ENCODE measurements at regions not wholly inside any gene's neighbourhood (a gene's known extent, or its start where the extent isn't known, plus 50 kb on each side); places are given as distances from the start of the nearest gene placed in this dataset.
"Not testable (repeated sequence)": the region's sequence is repeated elsewhere in the genome, so short reads cannot be mapped to it uniquely, and the experiment has no call there.

DNA sequence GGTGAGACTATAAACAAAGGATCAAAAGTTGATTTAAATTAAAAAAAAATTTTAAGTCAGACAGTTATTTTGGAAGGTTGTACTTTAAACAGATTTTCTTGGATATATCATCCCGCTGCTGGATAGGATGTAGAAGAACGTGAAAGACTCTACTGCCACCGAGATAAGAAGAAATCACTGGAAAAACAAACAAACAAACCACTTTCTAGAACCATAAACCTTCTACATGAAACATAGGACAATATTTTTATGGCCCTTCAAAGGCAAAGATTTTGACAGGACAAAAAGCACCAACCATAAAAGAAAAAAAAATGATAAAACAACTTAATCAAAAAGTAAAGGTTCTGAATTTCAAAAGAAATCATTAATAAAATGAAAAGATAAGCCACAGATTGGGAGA lies 268.2 kb upstream of the DAAM1 start:
- DNase-seq (ENCODE audit: low spot score): no peak
- TF ChIP-seq, protein P1, sequence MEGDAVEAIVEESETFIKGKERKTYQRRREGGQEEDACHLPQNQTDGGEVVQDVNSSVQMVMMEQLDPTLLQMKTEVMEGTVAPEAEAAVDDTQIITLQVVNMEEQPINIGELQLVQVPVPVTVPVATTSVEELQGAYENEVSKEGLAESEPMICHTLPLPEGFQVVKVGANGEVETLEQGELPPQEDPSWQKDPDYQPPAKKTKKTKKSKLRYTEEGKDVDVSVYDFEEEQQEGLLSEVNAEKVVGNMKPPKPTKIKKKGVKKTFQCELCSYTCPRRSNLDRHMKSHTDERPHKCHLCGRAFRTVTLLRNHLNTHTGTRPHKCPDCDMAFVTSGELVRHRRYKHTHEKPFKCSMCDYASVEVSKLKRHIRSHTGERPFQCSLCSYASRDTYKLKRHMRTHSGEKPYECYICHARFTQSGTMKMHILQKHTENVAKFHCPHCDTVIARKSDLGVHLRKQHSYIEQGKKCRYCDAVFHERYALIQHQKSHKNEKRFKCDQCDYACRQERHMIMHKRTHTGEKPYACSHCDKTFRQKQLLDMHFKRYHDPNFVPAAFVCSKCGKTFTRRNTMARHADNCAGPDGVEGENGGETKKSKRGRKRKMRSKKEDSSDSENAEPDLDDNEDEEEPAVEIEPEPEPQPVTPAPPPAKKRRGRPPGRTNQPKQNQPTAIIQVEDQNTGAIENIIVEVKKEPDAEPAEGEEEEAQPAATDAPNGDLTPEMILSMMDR (IDR thresholded peaks at IDR 0.05; ENCODE audit: extremely low read depth, insufficient read depth, missing control alignments): no peak
- in situ Hi-C loops (cut with MboI; ENCODE audit: low pct_unique_long_range_greater_than_20kb, low sequenced_read_pairs, unreplicated experiment): no loop called here

DNA sequence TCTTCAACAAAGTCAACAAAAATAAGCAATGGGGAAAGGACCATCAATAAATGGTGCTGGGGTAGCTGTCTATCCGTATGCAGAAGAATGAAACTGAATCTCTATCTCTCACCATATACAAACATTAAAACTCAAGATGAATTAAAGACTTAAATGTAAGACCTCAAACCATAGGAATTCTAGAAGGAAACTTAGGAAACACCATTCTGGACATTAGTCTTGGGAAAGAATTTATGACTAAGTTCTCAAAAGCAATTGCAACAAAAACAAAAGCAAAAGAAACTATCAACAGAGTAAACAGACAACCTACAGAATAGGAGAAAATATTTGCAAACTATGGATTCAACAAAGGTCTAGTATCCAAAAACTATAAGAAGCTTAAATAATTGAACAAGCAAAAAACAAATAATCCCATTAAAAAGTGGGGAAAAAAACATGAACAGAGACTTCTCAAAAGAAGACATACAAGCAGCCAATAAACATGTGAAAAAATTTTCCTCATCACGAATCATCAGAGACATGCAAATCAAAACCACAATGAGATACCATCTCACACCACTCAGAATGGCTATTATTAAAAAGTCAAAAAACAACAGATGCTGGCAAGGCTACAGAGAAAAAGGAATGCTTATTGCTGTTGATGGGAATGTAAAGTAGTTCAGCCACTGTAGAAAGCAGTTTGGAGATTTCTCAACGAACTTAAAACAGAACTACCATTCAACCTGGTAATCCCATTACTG lies 266.1 kb upstream of the DAAM1 start:
- in situ Hi-C loops (cut with MboI; ENCODE audit: low pct_unique_long_range_greater_than_20kb, low sequenced_read_pairs, unreplicated experiment); DNase-seq (ENCODE audit: low spot score): not testable (repeated sequence)

DNA sequence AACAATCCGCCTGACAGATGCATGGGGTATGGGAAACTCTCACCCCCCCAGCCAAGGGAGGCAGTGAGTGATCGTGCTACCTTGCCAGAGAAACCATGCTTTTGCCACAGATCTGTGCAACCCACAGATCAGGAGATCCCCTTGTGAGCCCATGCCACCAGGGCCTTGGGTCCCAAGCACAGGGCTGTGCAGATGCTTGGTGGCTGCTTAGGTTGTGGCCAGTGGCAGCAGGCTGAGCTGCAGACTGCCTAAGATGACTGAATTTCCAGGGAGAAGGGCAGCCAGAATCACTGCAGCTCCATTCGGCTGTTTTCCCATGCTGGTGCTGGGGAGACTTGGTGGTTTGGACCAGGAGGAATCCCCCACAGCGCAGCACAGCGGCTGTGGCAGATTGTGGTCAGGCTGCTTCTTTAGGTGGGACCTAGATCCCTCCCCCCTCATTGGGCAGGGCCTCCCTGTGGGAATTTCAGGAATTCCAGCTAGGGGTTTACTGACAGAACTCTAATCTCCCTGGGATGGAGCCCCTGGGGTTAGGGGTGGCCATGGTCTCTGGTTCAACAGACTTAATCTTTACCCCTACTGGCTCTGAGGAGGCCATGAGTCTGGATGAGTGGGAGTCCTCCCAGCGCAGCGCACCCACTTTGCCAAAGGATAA lies 264.6 kb upstream of the DAAM1 start:
- TF ChIP-seq, protein P1 (IDR thresholded peaks at IDR 0.05; ENCODE audit: extremely low read depth, insufficient read depth, missing control alignments): no peak
- in situ Hi-C loops (cut with MboI; ENCODE audit: low pct_unique_long_range_greater_than_20kb, low sequenced_read_pairs, unreplicated experiment): no loop called here
- no peak for DNase-seq (ENCODE audit: low spot score)

DNA sequence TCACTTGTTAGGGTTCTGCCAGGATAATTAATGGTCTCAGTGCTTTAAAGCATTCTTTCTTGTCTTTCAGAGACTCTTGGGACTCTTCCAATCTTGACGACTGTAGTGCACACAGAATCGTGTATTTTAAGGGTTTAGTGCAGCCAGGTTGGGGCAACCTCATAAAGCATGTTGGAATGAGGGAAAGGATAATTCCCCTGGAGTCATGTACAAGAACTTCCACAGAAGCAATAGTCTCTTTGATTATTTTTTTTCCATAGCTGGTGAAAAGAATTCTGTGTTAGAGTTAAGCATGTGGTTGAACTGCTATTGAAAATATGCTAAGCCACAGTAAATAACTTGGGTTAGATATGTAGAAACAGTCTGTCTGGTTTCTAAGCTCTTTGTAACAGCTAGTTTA lies 246.8 kb upstream of the DAAM1 start:
- DNase-seq (ENCODE audit: low spot score): no peak
- TF ChIP-seq, protein P1 (IDR thresholded peaks at IDR 0.05; ENCODE audit: extremely low read depth, insufficient read depth, missing control alignments): no peak

DNA sequence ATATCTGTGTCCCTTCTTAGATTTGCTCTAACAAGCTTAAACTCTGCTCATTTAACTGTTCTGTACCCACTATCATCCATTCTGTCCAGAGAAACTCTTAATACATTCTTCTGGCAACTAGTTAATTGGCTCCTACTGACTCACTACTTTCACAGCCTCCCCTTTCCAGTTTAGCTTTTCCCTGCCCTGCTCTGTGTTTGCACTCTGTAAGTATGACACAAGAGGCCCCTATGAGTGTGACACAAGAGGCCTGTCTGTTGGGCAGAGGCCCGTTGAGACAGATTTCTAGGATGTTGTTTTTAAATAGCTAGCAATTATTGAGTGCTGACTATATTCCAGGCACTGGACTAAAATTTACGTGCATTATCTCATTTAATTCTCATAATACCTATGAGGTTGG lies 246.0 kb upstream of the DAAM1 start:
- no peak for DNase-seq (ENCODE audit: low spot score)
- TF ChIP-seq, protein P1 (IDR thresholded peaks at IDR 0.05; ENCODE audit: extremely low read depth, insufficient read depth, missing control alignments): no peak
- in situ Hi-C loops (cut with MboI; ENCODE audit: low pct_unique_long_range_greater_than_20kb, low sequenced_read_pairs, unreplicated experiment): no loop called here

More for the DNA sequence above, 246.8 kb upstream of the DAAM1 start:
- in situ Hi-C loops (cut with MboI; ENCODE audit: low pct_unique_long_range_greater_than_20kb, low sequenced_read_pairs, unreplicated experiment): no loop called here

DNA sequence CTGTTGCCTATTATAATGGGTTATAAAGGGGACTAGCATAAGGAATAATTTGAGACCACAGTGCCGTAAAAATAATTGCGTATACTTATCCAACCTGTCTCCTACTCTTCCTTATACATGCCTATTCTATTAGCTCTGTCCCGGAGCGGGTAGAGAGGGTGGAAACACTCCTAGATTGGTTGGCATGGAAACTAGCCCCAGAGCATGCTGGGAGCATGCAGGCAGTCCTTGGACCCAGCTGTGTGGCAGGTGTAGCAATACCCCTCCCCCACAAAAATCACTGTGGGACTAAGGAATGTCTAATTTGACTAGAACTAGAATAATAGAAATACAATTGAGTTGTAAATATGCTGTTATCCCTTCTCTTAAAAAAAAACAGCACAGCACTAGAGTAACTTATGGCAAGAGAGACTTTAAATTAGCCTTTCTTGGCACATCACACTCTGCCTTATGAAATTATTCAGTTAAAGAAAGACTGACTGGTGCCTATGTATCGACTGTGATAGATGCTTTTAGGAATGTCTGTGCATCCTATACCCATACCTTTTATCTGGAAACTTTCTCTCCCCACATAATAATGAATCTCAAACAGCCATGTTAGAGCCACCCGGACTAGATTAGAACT lies 244.0 kb upstream of the DAAM1 start:
- DNase-seq (ENCODE audit: low spot score): no peak

More for the DNA sequence above, 244.0 kb upstream of the DAAM1 start:
- in situ Hi-C loops (cut with MboI; ENCODE audit: low pct_unique_long_range_greater_than_20kb, low sequenced_read_pairs, unreplicated experiment): no loop called here
- TF ChIP-seq, protein P1 (IDR thresholded peaks at IDR 0.05; ENCODE audit: extremely low read depth, insufficient read depth, missing control alignments): no peak

Data from GM13977 (cell line).